ENCODE measurements at regions not wholly inside any gene's neighbourhood (a gene's known extent, or its start where the extent isn't known, plus 50 kb on each side); places are given as distances from the start of the nearest gene placed in this dataset.

DNA sequence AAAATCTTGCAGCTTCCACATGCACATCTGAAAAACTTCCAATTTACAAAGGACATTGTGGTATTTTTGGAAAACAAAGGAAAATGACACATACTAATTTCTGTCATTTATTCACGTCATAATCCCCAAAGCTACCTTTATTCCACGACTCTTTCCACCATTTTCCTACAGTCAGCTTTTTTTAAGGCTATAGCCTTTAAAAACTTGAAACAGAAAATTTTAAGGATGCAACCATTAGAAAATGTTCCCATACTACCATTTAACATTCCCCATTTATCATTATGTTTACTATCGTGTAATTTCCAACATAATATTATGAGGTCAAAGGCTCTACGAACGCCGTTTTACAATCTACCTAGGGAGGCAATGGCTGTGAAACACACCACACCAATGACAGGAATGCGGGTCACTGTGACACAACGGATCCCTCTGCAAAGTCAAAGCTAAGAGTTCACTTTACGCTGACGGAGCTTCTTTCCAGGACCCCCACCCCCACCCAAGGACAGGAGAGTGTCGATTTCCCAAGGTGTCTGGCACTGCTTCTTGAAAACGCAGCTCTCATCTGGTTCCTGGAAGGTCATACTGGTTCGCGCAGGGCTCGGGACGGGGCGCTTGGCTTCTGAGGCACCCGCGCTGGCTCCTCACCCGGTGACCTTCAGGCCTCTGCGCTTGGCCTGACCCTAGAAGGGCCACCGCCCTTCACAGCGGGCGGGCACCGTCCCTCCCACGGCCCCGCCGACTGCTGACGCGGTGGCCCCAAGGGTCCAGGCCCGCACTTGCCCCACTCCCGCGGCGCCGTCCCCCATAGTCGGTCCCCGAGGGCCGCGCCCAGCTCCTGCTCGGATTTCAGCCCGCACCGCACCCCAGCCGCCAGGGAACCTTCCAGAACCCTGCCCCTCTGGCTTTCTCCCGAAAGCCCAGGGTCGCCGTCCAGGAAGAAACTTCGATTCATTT, 50.5 kb upstream of the ATF3 start:
- no peak for DNase-seq (ENCODE audit: low read depth in 2 of 2)

DNA sequence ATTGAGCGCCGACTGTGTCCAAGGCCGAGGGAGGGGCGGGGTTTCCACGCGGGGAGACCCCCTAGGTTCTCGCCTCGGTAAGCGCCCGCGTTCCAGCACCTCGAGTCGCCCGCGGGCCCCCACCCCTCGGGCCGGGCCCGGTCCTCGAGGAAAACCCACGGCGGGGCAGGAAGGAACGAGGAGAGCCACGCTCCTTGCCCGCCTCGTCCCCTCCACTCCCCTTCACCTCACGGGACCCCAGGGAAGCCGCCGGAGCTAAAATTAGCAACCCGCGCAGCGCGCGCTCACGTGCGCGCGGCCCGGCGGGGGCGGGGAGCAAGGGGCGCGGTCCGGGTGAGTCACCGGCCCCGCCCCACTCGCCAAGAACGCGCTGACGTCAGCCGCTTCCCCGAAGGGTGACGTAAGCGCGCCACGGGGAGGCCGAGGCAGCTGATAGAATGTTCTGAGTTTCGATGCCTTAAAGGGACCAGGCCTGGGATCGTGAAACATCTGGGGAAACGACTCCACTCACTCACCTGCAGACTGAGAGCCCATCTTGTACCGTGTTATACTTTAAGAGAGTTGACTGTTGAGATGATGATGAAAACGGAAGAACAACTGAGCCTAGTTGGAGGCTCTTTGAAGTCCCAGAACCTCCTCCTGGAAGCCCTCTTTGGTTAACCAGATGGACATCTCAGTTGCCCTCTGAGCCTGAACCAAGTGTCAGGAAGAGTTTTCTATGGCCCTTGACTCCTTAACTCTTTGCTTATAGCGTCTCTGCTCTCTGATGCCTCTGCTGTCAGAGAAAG, 49.7 kb upstream of the ATF3 start:
- DNase-seq (ENCODE audit: low read depth in 2 of 2): peak; percentile 78 to 93

All from dermis microvascular lymphatic vessel endothelial cell (primary cell).